HEK293 (cell line): ENCODE measurements at regions not wholly inside any gene's neighbourhood (a gene's known extent, or its start where the extent isn't known, plus 50 kb on each side); places are given as distances from the start of the nearest gene placed in this dataset.

ENCODE experiments used
- CTCF ChIA-PET: fragments of 350-600 bp; formaldehyde crosslinking; extraction: SDS; loops from one replicate; lab custom pipeline; 2021; ENCODE audit warnings: antibody characterized with exemption; lab: Yijun Ruan, JAX
- POLR2A ChIA-PET: fragments of 300-600 bp; formaldehyde crosslinking; extraction: SDS; loops from one replicate; lab custom pipeline; 2020; ENCODE audit warnings: antibody characterized with exemption, inconsistent platforms; lab: Yijun Ruan, JAX
- H3K27ac ChIP-seq: fragments of 200-500 bp; sonication (Bioruptor generic); 2 replicates; pipeline ENCODE4 v1.5.1; 2014; ENCODE audit warnings: low read depth, low read length, control low read depth, inconsistent platforms; ENCODE audit errors: extremely low read depth
- H3K36me3 ChIP-seq, 2 experiments: fragments of 200-500 bp in 1 of 2; sonication (Bioruptor generic) in 1 of 2; 1 replicate in 1 of 2; 2 replicates in 1 of 2; pipeline ENCODE4 v1.5.1; 2014 to 2017; ENCODE audit warnings: inconsistent platforms in 2 of 2, low read length in 2 of 2; ENCODE audit not compliant: control insufficient read depth in 2 of 2, insufficient read depth in 1 of 2
- H3K4me1 ChIP-seq: fragments of 200-500 bp; sonication (Bioruptor generic); 2 replicates; pipeline ENCODE4 v1.5.1; 2014; ENCODE audit warnings: mild to moderate bottlenecking, low read length, inconsistent platforms; ENCODE audit not compliant: control insufficient read depth, insufficient read depth
- H3K4me3 ChIP-seq: 2 replicates; pipeline ENCODE4 v1.5.1; 2011; ENCODE audit warnings: low read depth, mild to moderate bottlenecking, control low read depth, low read length, moderate library complexity
- H3K9me3 ChIP-seq: fragments of 200-500 bp; sonication (Bioruptor generic); 2 replicates; pipeline ENCODE4 v1.5.1; 2014; ENCODE audit warnings: low read depth, low read length, inconsistent platforms; ENCODE audit not compliant: control insufficient read depth, insufficient read depth
- EGR2 ChIP-seq: fragments of 450-650 bp; formaldehyde crosslinking; IDR thresholded peaks from 2 replicates; pipeline ENCODE4 v1.5.1; 2016; ENCODE audit warnings: low read depth, missing biosample characterization, missing genetic modification characterization
- HOXA7 ChIP-seq: sonication (generic); formaldehyde crosslinking; IDR thresholded peaks from 2 replicates; pipeline ENCODE4 v1.8.1; 2022; ENCODE audit warnings: missing genetic modification reagents, borderline replicate concordance
- TRIM28 ChIP-seq: IDR thresholded peaks from 2 replicates; pipeline ENCODE4 v1.6.1; 2011; ENCODE audit warnings: low read length, control low read depth, borderline replicate concordance
- ZNF138 ChIP-seq: fragments of 450-650 bp; formaldehyde crosslinking; IDR thresholded peaks from 2 replicates; pipeline ENCODE4 v1.5.1; 2016; ENCODE audit warnings: missing biosample characterization, missing genetic modification characterization, borderline replicate concordance
- ZNF211 ChIP-seq: fragments of 450-650 bp; formaldehyde crosslinking; IDR thresholded peaks from 2 replicates; pipeline ENCODE4 v1.5.1; 2016; ENCODE audit warnings: low read depth, missing biosample characterization, missing genetic modification characterization
- ZNF214 ChIP-seq: fragments of 450-650 bp; formaldehyde crosslinking; IDR thresholded peaks from 2 replicates; pipeline ENCODE4 v1.5.1; 2017; ENCODE audit warnings: missing biosample characterization, mild to moderate bottlenecking, missing genetic modification characterization, borderline replicate concordance
- ZNF223 ChIP-seq: fragments of 450-650 bp; formaldehyde crosslinking; IDR thresholded peaks from 2 replicates; pipeline ENCODE4 v1.5.1; 2016; ENCODE audit warnings: missing biosample characterization, missing genetic modification characterization
- ZNF23 ChIP-seq: fragments of 450-650 bp; formaldehyde crosslinking; IDR thresholded peaks from 2 replicates; pipeline ENCODE4 v1.5.1; 2016; ENCODE audit warnings: missing biosample characterization, missing genetic modification characterization, borderline replicate concordance
- ZNF37A ChIP-seq: fragments of 450-650 bp; IDR thresholded peaks from 2 replicates; pipeline ENCODE4 v1.5.1; 2018; ENCODE audit warnings: missing biosample characterization, missing genetic modification characterization
- ZNF514 ChIP-seq: fragments of 450-650 bp; formaldehyde crosslinking; IDR thresholded peaks from 2 replicates; pipeline ENCODE4 v1.5.1; 2016; ENCODE audit warnings: missing biosample characterization, missing genetic modification characterization
- ZNF548 ChIP-seq: fragments of 450-650 bp; formaldehyde crosslinking; IDR thresholded peaks from 2 replicates; pipeline ENCODE4 v1.5.1; 2016; ENCODE audit warnings: missing biosample characterization, missing genetic modification characterization
- ZNF654 ChIP-seq: fragments of 450-650 bp; formaldehyde crosslinking; IDR thresholded peaks from 2 replicates; pipeline ENCODE4 v1.5.1; 2016; ENCODE audit warnings: low read depth, missing biosample characterization, missing genetic modification characterization
- ZNF664 ChIP-seq: fragments of 450-650 bp; formaldehyde crosslinking; IDR thresholded peaks from 2 replicates; pipeline ENCODE4 v1.5.1; 2016; ENCODE audit warnings: missing biosample characterization, missing genetic modification characterization
- ZNF670 ChIP-seq: fragments of 450-650 bp; formaldehyde crosslinking; IDR thresholded peaks from 2 replicates; pipeline ENCODE4 v1.5.1; 2016; ENCODE audit warnings: missing biosample characterization, missing genetic modification characterization, low read depth
- ZNF768 ChIP-seq: fragments of 450-650 bp; formaldehyde crosslinking; IDR thresholded peaks from 2 replicates; pipeline ENCODE4 v1.5.1; 2018; ENCODE audit warnings: missing biosample characterization, mild to moderate bottlenecking, missing genetic modification characterization
- TF ChIP-seq, protein P1 (sequence below): fragments of 450-650 bp; formaldehyde crosslinking; IDR thresholded peaks from 2 replicates; pipeline ENCODE4 v1.5.1; 2017; ENCODE audit warnings: missing biosample characterization, missing genetic modification characterization
- TF ChIP-seq, protein P2 (sequence below): fragments of 450-650 bp; IDR thresholded peaks from 2 replicates; pipeline ENCODE4 v1.5.1; 2018; ENCODE audit warnings: missing biosample characterization, missing genetic modification characterization
- TF ChIP-seq, protein P3 (sequence below): fragments of 450-650 bp; formaldehyde crosslinking; IDR thresholded peaks from 2 replicates; pipeline ENCODE4 v1.5.1; 2016; ENCODE audit warnings: missing biosample characterization, missing genetic modification characterization
- TF ChIP-seq, protein P4 (sequence below): fragments of 450-650 bp; formaldehyde crosslinking; IDR thresholded peaks from 2 replicates; pipeline ENCODE4 v1.5.1; 2016; ENCODE audit warnings: missing biosample characterization, missing genetic modification characterization
- TF ChIP-seq, protein P5 (sequence below): fragments of 450-650 bp; formaldehyde crosslinking; IDR thresholded peaks from 2 replicates; pipeline ENCODE4 v1.5.1; 2016; ENCODE audit warnings: missing biosample characterization, missing genetic modification characterization
- TF ChIP-seq, protein P6 (sequence below): fragments of 450-650 bp; formaldehyde crosslinking; IDR thresholded peaks from 2 replicates; pipeline ENCODE4 v1.5.1; 2016; ENCODE audit warnings: missing biosample characterization, missing genetic modification characterization

DNA sequence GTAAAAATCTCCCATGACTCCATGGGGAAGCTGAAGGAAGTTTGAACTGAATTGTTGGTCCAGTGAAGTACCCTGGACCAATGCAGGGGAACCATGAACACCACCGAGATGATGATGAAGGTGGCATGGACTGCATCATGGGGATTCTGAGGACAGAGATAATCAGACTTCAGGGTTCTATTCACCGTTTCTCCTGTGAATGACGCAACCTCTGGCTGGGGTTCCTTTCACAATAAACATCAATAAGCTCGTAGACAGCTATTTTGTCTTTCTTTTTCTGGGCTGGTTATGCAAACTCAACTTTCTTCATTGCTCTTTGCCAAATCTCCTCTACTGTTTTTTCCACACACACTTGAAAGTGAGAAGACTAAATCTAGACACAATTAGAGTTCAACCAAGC, 87.9 kb upstream of the NKX2-2 start (continued):
- TF ChIP-seq ZNF654 (tag by site-specific recombination) = no peak
- TF ChIP-seq, protein P1, sequence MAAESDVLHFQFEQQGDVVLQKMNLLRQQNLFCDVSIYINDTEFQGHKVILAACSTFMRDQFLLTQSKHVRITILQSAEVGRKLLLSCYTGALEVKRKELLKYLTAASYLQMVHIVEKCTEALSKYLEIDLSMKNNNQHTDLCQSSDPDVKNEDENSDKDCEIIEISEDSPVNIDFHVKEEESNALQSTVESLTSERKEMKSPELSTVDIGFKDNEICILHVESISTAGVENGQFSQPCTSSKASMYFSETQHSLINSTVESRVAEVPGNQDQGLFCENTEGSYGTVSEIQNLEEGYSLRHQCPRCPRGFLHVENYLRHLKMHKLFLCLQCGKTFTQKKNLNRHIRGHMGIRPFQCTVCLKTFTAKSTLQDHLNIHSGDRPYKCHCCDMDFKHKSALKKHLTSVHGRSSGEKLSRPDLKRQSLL (tag by site-specific recombination) = no peak
- TF ChIP-seq, all 188 proteins: peak for 0

DNA sequence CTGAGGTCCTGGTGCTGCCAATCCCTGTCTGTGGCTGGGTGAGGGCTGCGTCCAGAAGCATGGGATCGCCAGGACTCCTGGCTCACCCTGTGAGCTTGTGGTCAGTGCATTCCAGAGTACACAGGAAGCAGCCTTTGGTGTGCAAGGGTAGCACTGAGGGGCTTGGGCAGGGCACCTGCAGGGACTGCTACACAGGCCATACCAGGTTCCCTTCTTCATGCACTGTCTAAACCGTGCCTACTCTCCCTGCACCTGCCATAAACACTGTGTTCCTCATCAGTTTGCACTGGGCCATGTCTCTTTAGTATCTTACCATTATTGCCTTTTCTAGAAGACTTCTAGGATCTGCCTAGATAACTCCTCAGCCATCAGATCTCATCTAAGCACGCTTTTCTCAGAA, 72.8 kb upstream of the NKX2-2 start:
- Histone ChIP-seq H3K36me3 (no peaks in the 10 kb centered on the region), H3K27ac (no peak overlapping the region), H3K9me3 (no peaks in the 10 kb centered on the region), H3K4me1 (no peaks in the 10 kb centered on the region), H3K4me3 (no peak overlapping the region)
- TF ChIP-seq ZNF514 (tag by site-specific recombination) (no peak), ZNF23 (no peak), ZNF768 (no peak), ZNF37A (tag by site-specific recombination) (no peak), ZNF223 (tag by site-specific recombination) (no peak), ZNF664 (no peak), TRIM28 (no peak), ZNF138 (tag by site-specific recombination) (no peak), EGR2 (tag by site-specific recombination) (no peak), ZNF670 (no peak), ZNF548 (tag by site-specific recombination) (no peak), ZNF214 (tag by site-specific recombination) (no peak), ZNF211 (tag by site-specific recombination) (no peak), HOXA7 (CRISPR knock-in tag) (no peak)
- TF ChIP-seq, protein P2, sequence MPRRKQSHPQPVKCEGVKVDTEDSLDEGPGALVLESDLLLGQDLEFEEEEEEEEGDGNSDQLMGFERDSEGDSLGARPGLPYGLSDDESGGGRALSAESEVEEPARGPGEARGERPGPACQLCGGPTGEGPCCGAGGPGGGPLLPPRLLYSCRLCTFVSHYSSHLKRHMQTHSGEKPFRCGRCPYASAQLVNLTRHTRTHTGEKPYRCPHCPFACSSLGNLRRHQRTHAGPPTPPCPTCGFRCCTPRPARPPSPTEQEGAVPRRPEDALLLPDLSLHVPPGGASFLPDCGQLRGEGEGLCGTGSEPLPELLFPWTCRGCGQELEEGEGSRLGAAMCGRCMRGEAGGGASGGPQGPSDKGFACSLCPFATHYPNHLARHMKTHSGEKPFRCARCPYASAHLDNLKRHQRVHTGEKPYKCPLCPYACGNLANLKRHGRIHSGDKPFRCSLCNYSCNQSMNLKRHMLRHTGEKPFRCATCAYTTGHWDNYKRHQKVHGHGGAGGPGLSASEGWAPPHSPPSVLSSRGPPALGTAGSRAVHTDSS = no peak
- TF ChIP-seq, protein P3, sequence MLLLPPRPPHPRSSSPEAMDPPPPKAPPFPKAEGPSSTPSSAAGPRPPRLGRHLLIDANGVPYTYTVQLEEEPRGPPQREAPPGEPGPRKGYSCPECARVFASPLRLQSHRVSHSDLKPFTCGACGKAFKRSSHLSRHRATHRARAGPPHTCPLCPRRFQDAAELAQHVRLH = no peak
- TF ChIP-seq, protein P4, sequence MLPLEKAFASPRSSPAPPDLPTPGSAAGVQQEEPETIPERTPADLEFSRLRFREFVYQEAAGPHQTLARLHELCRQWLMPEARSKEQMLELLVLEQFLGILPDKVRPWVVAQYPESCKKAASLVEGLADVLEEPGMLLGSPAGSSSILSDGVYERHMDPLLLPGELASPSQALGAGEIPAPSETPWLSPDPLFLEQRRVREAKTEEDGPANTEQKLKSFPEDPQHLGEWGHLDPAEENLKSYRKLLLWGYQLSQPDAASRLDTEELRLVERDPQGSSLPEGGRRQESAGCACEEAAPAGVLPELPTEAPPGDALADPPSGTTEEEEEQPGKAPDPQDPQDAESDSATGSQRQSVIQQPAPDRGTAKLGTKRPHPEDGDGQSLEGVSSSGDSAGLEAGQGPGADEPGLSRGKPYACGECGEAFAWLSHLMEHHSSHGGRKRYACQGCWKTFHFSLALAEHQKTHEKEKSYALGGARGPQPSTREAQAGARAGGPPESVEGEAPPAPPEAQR = no peak
- TF ChIP-seq, protein P5, sequence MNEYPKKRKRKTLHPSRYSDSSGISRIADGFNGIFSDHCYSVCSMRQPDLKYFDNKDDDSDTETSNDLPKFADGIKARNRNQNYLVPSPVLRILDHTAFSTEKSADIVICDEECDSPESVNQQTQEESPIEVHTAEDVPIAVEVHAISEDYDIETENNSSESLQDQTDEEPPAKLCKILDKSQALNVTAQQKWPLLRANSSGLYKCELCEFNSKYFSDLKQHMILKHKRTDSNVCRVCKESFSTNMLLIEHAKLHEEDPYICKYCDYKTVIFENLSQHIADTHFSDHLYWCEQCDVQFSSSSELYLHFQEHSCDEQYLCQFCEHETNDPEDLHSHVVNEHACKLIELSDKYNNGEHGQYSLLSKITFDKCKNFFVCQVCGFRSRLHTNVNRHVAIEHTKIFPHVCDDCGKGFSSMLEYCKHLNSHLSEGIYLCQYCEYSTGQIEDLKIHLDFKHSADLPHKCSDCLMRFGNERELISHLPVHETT (tag by site-specific recombination) = no peak
- TF ChIP-seq, protein P6, sequence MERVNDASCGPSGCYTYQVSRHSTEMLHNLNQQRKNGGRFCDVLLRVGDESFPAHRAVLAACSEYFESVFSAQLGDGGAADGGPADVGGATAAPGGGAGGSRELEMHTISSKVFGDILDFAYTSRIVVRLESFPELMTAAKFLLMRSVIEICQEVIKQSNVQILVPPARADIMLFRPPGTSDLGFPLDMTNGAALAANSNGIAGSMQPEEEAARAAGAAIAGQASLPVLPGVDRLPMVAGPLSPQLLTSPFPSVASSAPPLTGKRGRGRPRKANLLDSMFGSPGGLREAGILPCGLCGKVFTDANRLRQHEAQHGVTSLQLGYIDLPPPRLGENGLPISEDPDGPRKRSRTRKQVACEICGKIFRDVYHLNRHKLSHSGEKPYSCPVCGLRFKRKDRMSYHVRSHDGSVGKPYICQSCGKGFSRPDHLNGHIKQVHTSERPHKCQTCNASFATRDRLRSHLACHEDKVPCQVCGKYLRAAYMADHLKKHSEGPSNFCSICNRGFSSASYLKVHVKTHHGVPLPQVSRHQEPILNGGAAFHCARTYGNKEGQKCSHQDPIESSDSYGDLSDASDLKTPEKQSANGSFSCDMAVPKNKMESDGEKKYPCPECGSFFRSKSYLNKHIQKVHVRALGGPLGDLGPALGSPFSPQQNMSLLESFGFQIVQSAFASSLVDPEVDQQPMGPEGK (tag by site-specific recombination) = no peak
- POLR2A ChIA-PET = no interaction called here
- CTCF ChIA-PET = interaction anchor here (1.1 to 1.3 kb wide), 2 partner anchors 13 to 15 kb away, joined by 3 to 7 read pairs; no protein-coding TSS in a partner anchor
